D721Med (cell line): ENCODE measurements at regions not wholly inside any gene's neighbourhood (a gene's known extent, or its start where the extent isn't known, plus 50 kb on each side); places are given as distances from the start of the nearest gene placed in this dataset.

ENCODE experiments used
- DNase-seq: peaks from one replicate; pipeline ENCODE4 v3.0.0; 2011; ENCODE audit warnings: low spot score; ENCODE audit not compliant: insufficient read length
- FAIRE-seq: peaks from 2 replicates; lab custom pipeline; 2011; peaks lifted over from hg19 to GRCh38; lab: Jason Lieb, UNC
- TF ChIP-seq, protein P1 (sequence below): IDR thresholded peaks from 2 replicates; pipeline ENCODE4 v1.5.1; 2012; ENCODE audit warnings: mild to moderate bottlenecking, control low read depth; ENCODE audit not compliant: insufficient read depth; ENCODE audit errors: missing control alignments

DNA sequence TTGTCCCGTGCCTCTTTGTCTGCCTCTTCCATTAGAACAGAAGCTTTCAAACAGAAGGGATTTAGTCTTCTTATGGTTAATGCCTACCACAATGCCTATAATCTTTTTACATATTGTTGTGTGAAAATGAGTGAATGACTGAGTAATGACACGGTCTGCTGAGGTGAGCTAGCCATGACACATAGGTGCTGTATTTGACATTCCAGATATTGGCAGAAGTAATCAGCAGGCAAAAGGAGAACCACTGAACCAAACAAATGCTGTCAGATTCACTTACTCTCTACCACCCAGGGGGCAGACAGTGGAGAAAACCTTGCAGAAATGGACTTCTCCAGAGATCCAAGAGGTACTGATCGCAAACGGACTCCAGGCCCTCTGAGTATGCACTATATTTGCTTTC is 377.2 kb upstream of the VWC2 start:
- no peak for DNase-seq
- FAIRE-seq: peak; percentile 84
- TF ChIP-seq, protein P1, sequence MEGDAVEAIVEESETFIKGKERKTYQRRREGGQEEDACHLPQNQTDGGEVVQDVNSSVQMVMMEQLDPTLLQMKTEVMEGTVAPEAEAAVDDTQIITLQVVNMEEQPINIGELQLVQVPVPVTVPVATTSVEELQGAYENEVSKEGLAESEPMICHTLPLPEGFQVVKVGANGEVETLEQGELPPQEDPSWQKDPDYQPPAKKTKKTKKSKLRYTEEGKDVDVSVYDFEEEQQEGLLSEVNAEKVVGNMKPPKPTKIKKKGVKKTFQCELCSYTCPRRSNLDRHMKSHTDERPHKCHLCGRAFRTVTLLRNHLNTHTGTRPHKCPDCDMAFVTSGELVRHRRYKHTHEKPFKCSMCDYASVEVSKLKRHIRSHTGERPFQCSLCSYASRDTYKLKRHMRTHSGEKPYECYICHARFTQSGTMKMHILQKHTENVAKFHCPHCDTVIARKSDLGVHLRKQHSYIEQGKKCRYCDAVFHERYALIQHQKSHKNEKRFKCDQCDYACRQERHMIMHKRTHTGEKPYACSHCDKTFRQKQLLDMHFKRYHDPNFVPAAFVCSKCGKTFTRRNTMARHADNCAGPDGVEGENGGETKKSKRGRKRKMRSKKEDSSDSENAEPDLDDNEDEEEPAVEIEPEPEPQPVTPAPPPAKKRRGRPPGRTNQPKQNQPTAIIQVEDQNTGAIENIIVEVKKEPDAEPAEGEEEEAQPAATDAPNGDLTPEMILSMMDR: no peak

DNA sequence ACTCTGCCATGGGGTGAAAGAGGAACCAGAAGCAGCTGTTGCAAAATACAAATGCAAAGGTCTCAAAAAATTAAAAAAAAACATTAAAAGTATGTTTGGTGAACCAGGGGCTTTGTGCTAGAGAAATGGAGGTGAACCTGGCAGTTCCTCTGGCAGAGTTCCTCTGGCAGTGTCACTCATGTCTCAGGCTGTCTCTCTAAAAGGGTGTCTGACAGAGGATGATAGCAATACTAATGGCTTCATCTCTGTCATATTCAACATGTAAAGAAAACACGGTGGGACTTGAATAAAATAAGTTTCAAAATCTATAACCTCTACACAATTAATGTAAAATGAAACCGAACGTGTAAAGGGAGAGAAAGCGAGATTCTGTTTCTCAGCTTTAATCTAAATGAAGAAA is 375.7 kb upstream of the VWC2 start:
- TF ChIP-seq, protein P1: no peak
- DNase-seq (no peak), FAIRE-seq (no peak)

DNA sequence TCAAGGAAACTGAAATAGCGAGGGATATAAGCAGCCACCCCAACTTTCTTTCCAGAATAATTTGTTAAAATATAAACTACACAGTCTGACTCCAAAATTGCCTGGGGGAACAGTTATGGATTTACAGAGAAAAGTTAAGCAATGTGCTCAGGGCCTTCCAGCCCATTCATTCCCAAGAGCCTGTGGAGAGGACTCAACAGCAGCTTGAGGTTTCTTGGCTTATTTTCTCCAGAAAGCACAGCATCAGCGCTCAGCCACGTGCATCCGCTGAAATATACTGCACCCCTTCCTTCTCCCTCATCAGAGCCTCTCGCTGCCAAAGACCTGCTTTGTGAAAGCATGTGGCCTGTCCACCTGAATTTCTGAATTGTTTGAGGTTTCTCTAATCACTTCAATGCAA is 375.2 kb upstream of the VWC2 start:
- FAIRE-seq (no peak), DNase-seq (no peak)
- TF ChIP-seq, protein P1: no peak

DNA sequence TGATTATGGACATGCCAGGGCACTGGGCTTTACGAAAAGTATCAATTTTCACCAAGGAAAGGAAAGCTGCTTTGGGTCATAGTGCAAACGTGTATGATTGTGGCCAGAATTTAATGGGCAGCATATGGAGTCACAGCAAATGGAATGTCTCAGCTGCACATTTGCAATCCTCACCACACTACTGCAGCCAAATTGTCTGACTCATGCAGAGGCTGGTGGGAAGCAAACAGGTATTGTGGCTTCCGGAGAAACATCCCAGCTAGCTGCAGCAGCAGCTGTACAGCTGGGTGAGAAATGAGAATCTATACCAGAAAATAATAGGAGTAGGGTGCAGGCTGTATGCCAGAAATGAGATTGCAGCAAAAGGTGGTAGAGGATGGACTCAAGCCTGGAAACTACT is 374.7 kb upstream of the VWC2 start:
- FAIRE-seq (no peak), DNase-seq (no peak)
- TF ChIP-seq, protein P1: no peak

DNA sequence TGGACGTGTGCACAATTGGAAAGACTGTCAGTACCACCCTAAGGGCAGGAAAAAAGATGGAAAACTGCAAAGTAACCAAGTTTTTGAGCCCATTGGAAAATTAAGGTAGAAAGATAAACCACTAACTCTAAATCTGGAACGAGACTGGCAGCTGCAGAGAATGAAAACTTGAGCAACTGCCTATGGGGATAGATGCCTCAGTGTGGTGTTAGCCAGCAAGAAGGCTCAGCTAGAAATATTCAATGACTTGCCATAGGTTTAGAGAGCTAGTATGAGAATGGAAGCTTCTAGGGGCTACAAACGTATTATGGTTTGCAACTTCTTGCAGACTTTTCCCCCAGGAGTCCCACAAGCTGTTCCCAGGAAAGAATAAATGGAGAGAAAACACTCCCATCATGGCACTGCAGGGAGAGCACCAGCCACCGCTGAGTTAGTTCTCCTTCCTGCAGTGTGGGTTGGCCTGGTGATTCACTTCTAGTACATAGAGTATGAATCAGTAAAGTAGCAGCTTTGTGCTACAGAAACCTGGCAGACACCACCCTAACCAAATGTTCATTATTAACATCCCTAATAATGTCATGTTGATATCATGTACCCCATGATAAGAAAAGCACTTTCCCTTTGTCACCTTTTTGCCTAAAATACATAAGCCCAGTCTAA is 372.4 kb upstream of the VWC2 start:
- no peak for FAIRE-seq
- TF ChIP-seq, protein P1: no peak
- DNase-seq: no peak

DNA sequence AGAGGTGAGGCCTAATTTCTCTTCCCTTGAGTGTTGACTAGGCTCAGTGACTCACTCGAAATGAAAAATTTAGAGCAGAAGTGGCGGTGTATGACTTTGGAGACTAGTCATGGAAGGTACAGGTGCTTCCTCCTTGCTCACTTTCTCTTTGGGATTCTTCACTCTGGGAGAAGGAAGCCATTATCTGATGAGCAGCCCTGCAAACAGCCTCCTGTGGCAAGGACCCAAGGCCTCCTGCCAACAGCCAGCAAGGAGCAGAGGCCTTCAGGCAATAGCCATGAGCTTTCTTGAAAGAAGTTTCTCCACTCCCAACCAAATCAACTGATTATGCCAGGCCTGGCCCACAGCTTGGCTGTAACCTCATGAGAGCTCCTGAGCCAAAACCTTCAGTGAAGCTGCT is 369.6 kb upstream of the VWC2 start:
- FAIRE-seq: no peak
- no peak for DNase-seq

DNA sequence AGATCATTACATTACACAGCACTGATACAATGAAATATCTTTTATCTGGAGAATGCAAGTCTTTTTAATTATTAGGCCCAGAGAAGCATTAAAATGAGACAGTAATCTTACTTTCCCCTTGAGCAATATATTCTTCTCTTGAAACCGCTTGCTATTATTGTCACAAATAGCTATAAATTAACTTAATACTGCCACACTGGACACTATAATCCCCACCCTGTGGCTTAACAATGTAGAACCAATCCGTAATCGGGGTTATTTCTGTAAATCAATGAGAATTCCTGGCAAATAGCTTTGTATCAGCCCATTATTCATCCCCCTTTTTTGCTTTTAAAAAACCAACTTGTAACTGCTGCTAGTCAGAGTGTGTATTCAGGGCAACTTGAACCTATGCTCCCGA is 366.2 kb upstream of the VWC2 start:
- TF ChIP-seq, protein P1: no peak
- FAIRE-seq: no peak

More for the DNA sequence above, 369.6 kb upstream of the VWC2 start:
- TF ChIP-seq, protein P1: no peak

More for the DNA sequence above, 366.2 kb upstream of the VWC2 start:
- DNase-seq: no peak
